H1 (cell line): ENCODE measurements at regions not wholly inside any gene's neighbourhood (a gene's known extent, or its start where the extent isn't known, plus 50 kb on each side); places are given as distances from the start of the nearest gene placed in this dataset.

Source experiments
- JUND ChIP-seq: IDR thresholded peaks from 2 replicates; pipeline ENCODE4 v1.6.1; 2011; ENCODE audit warnings: mild to moderate bottlenecking, improper control_type of control experiment, low read length
- NANOG ChIP-seq: IDR thresholded peaks from 2 replicates; pipeline ENCODE4 v1.6.1; 2011; ENCODE audit warnings: low read length, low read depth, mild to moderate bottlenecking, inconsistent platforms; ENCODE audit not compliant: insufficient read depth, poor library complexity, severe bottlenecking
- SIRT6 ChIP-seq: IDR thresholded peaks from one replicate; pipeline ENCODE4 v1.7.1; 2012; ENCODE audit warnings: low read length, inconsistent platforms
- TCF12 ChIP-seq: IDR thresholded peaks from 2 replicates; pipeline ENCODE4 v1.6.1; 2011; ENCODE audit warnings: low read depth, mild to moderate bottlenecking, low read length
- TF ChIP-seq, protein P1 (sequence below): fragments of 300-600 bp; sonication (generic); IDR thresholded peaks from 2 replicates; pipeline ENCODE4 v1.7.1; 2012; ENCODE audit warnings: low read length, moderate library complexity, mild to moderate bottlenecking, inconsistent platforms; ENCODE audit not compliant: insufficient replicate concordance

DNA sequence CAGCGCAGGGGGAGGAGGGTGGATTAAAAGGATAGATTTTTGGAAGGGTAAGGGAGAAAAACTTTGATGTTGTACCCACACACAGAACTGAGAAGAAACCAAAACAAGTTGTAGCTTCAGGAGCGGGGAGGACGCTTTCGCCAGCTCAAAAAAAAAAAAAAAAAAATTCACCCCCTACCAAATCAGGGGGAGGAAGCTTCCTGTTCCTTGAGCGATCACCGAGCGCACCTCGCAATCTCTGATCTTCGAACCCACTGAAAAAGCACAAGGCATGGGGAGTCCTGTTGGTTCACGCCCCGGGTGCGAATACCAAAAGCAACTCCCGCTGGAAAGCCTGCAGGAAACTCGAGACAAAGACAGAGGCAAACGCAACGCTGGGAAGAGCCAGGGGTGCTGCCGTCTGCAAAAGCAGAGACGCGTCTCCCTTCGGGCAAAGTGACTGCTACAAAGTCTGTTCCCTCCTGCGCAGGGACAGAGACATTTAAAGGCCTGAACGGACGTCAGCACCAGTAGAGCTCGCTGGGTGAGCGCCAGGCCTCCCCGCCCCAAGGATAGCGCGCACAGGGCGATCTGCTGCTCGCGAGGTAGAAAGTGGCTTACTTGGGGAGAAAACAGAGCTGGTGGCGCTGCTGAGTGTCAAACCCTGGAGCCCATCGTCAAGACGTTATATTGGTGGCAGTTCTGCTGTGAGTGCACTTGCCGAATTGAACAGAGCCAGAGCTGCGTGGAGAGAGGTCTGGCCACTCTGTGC is 190.4 kb downstream of the USP22 start (continued):
- TF ChIP-seq NANOG (no peak), SIRT6 (no peak), JUND (no peak), TCF12 (no peak)
- TF ChIP-seq, protein P1, sequence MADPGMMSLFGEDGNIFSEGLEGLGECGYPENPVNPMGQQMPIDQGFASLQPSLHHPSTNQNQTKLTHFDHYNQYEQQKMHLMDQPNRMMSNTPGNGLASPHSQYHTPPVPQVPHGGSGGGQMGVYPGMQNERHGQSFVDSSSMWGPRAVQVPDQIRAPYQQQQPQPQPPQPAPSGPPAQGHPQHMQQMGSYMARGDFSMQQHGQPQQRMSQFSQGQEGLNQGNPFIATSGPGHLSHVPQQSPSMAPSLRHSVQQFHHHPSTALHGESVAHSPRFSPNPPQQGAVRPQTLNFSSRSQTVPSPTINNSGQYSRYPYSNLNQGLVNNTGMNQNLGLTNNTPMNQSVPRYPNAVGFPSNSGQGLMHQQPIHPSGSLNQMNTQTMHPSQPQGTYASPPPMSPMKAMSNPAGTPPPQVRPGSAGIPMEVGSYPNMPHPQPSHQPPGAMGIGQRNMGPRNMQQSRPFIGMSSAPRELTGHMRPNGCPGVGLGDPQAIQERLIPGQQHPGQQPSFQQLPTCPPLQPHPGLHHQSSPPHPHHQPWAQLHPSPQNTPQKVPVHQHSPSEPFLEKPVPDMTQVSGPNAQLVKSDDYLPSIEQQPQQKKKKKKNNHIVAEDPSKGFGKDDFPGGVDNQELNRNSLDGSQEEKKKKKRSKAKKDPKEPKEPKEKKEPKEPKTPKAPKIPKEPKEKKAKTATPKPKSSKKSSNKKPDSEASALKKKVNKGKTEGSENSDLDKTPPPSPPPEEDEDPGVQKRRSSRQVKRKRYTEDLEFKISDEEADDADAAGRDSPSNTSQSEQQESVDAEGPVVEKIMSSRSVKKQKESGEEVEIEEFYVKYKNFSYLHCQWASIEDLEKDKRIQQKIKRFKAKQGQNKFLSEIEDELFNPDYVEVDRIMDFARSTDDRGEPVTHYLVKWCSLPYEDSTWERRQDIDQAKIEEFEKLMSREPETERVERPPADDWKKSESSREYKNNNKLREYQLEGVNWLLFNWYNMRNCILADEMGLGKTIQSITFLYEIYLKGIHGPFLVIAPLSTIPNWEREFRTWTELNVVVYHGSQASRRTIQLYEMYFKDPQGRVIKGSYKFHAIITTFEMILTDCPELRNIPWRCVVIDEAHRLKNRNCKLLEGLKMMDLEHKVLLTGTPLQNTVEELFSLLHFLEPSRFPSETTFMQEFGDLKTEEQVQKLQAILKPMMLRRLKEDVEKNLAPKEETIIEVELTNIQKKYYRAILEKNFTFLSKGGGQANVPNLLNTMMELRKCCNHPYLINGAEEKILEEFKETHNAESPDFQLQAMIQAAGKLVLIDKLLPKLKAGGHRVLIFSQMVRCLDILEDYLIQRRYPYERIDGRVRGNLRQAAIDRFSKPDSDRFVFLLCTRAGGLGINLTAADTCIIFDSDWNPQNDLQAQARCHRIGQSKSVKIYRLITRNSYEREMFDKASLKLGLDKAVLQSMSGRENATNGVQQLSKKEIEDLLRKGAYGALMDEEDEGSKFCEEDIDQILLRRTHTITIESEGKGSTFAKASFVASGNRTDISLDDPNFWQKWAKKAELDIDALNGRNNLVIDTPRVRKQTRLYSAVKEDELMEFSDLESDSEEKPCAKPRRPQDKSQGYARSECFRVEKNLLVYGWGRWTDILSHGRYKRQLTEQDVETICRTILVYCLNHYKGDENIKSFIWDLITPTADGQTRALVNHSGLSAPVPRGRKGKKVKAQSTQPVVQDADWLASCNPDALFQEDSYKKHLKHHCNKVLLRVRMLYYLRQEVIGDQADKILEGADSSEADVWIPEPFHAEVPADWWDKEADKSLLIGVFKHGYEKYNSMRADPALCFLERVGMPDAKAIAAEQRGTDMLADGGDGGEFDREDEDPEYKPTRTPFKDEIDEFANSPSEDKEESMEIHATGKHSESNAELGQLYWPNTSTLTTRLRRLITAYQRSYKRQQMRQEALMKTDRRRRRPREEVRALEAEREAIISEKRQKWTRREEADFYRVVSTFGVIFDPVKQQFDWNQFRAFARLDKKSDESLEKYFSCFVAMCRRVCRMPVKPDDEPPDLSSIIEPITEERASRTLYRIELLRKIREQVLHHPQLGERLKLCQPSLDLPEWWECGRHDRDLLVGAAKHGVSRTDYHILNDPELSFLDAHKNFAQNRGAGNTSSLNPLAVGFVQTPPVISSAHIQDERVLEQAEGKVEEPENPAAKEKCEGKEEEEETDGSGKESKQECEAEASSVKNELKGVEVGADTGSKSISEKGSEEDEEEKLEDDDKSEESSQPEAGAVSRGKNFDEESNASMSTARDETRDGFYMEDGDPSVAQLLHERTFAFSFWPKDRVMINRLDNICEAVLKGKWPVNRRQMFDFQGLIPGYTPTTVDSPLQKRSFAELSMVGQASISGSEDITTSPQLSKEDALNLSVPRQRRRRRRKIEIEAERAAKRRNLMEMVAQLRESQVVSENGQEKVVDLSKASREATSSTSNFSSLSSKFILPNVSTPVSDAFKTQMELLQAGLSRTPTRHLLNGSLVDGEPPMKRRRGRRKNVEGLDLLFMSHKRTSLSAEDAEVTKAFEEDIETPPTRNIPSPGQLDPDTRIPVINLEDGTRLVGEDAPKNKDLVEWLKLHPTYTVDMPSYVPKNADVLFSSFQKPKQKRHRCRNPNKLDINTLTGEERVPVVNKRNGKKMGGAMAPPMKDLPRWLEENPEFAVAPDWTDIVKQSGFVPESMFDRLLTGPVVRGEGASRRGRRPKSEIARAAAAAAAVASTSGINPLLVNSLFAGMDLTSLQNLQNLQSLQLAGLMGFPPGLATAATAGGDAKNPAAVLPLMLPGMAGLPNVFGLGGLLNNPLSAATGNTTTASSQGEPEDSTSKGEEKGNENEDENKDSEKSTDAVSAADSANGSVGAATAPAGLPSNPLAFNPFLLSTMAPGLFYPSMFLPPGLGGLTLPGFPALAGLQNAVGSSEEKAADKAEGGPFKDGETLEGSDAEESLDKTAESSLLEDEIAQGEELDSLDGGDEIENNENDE, result no peak
